Ovary (tissue), 7 donors: ENCODE measurements at regions not wholly inside any gene's neighbourhood (a gene's known extent, or its start where the extent isn't known, plus 50 kb on each side); places are given as distances from the start of the nearest gene placed in this dataset.

Experiments used
- DNase-seq, 5 donors: peaks; one replicate each; pipeline ENCODE4 v3.0.0-alpha.2; 2019 to 2020
- H3K27ac ChIP-seq, 2 donors: fragments of 200-600 bp; one replicate each; pipeline versions ENCODE4 v1.5.1 to v1.8.0; 2019 to 2022
- H3K27me3 ChIP-seq: fragments of 200-600 bp; one replicate; pipeline ENCODE4 v1.8.0; 2022
- H3K36me3 ChIP-seq: fragments of 200-600 bp; sonication (generic); one replicate; pipeline ENCODE4 v1.5.1; 2019
- H3K4me1 ChIP-seq: one replicate; pipeline ENCODE4 v1.8.1; 2013; ENCODE audit warnings: mild to moderate bottlenecking, moderate library complexity; ENCODE audit not compliant: insufficient read depth
- H3K4me3 ChIP-seq: fragments of 200-600 bp; sonication (generic); one replicate; pipeline ENCODE4 v1.5.1; 2017
- H3K9me3 ChIP-seq, 2 donors: fragments of 200-600 bp in 1 of 2; sonication (generic) in 1 of 2; one replicate each; pipeline versions ENCODE4 v1.5.1 to v1.8.1; 2013 to 2019; ENCODE audit warnings: mild to moderate bottlenecking in 1 of 2, moderate library complexity in 1 of 2
- EP300 ChIP-seq: sonication (generic); formaldehyde crosslinking; IDR thresholded peaks from one replicate; pipeline ENCODE4 v1.6.1; 2017; ENCODE audit warnings: antibody characterized with exemption
- POLR2A ChIP-seq: fragments of 450-650 bp; IDR thresholded peaks from one replicate; pipeline ENCODE4 v1.6.1; 2017; ENCODE audit warnings: antibody characterized with exemption, mild to moderate bottlenecking, moderate library complexity
- WGBS, 3 donors: extraction: QIAGEN DNeasy Blood & Tissue Kit in 1 of 3; methylation state at CpG; one replicate each; pipeline versions ENCODE4 v1.1.5 to v1.1.7; 2013 to 2017; 5-methylcytosine and 5-hydroxymethylcytosine counted together
- intact Hi-C, 4 donors: fragments of 100-400 bp; cut with DNase I; formaldehyde crosslinking; loops; one replicate each; pipeline versions ENCODE4 v1.11.0 to v1.15.1; 2022 to 2023
- TF ChIP-seq, protein P1 (sequence below), 3 donors: fragments of 450-650 bp in 2 of 3; fragments of 200-600 bp in 1 of 3; IDR thresholded peaks; one replicate each; pipeline versions ENCODE4 v1.5.1 to v1.8.0; 2016 to 2022; ENCODE audit warnings: antibody characterized with exemption in 3 of 3, mild to moderate bottlenecking in 1 of 3
- donor health status: DM: no; HTN: no; CAD: no; lungs with moderate emphysema.
- donor health status: DM: no; HTN: no; CAD: no.
- donor health status: Bipolar disorder and iron deficiency.
- donor health status: DM: no; HTN: no; CAD: no.
- donor health status: DM: yes; HTN: yes; CAD: no.

DNA sequence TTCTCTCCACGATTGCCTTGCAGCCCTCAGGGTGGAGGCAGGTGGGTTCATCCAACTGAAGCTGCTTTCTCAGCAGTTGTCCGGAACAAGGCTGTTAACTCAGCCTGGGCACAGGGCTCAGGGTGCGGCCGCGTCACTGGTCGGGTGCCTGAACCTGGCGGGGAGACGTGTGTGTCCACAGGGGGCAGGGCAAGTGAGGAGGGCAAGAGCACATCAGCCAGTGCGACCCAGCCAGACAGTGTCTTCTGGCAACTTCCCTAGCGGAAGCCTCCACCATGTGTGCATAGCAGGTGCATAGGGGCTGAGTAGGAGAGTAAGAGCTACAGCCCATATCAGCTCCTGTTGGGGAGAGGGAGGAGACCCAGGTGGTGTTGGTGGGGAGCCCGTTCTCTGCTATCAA is 150.4 kb upstream of the THRB start:
- Histone ChIP-seq H3K27me3 (no peaks in the 10 kb centered on the region), H3K36me3 (no peaks in the 10 kb centered on the region), H3K27ac (no peak overlapping the region), H3K4me3 (no peak overlapping the region), H3K4me1 (peaks cover 1% of the 10 kb centered on the region), H3K9me3 (no peaks in the 10 kb centered on the region)
- TF ChIP-seq POLR2A (no peak), EP300 (no peak)
- TF ChIP-seq, protein P1, sequence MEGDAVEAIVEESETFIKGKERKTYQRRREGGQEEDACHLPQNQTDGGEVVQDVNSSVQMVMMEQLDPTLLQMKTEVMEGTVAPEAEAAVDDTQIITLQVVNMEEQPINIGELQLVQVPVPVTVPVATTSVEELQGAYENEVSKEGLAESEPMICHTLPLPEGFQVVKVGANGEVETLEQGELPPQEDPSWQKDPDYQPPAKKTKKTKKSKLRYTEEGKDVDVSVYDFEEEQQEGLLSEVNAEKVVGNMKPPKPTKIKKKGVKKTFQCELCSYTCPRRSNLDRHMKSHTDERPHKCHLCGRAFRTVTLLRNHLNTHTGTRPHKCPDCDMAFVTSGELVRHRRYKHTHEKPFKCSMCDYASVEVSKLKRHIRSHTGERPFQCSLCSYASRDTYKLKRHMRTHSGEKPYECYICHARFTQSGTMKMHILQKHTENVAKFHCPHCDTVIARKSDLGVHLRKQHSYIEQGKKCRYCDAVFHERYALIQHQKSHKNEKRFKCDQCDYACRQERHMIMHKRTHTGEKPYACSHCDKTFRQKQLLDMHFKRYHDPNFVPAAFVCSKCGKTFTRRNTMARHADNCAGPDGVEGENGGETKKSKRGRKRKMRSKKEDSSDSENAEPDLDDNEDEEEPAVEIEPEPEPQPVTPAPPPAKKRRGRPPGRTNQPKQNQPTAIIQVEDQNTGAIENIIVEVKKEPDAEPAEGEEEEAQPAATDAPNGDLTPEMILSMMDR (IDR thresholded peaks at IDR 0.05), result no peak
- intact Hi-C loops, result no loop called here
- DNase-seq, result no peak
- 84 to 88% (median 85%) methylated on average over 11 of the region's 11 CpGs for WGBS, 3 donors

DNA sequence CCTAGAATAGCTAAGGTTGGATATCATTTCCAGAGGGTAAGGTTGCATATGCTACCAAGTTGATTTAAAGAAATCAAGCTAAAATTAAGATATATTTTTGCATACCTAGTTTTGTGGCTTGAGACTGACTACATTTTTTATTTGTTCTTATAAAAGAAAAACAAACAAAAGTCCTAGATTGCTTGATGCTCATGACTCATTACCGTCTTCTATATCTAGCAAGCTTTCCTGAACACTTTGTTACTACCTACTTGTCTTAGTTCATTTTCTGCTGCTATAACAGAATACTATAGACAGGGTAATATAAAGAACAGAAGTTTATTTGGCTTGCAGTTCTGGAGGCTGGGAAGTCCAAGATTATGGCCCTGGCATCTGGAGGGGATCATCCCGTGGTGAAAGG is 152.1 kb upstream of the THRB start:
- intact Hi-C loops, result no loop called here
- no peak overlapping the region for H3K27ac ChIP-seq
- no peak overlapping the region for H3K4me3 ChIP-seq
- H3K4me1 ChIP-seq, result no peaks in the 10 kb centered on the region
- DNase-seq, result no peak
- no peaks in the 10 kb centered on the region for H3K27me3 ChIP-seq
- no peak for TF ChIP-seq EP300
- TF ChIP-seq, protein P1 (IDR thresholded peaks at IDR 0.05), result no peak
- TF ChIP-seq POLR2A, result no peak
- H3K9me3 ChIP-seq, result no peaks in the 10 kb centered on the region
- H3K36me3 ChIP-seq, result no peaks in the 10 kb centered on the region
- 90 to 96% (median 93%) methylated on average over 2 of the region's 2 CpGs for WGBS, 3 donors

GRCh38 chr3:24648063-24648462 is 153.4 kb upstream of the THRB start:
- no peaks in the 10 kb centered on the region for H3K9me3 ChIP-seq
- no peaks in the 10 kb centered on the region for H3K4me1 ChIP-seq
- no peak for TF ChIP-seq EP300
- TF ChIP-seq, protein P1 (IDR thresholded peaks at IDR 0.05), result no peak
- TF ChIP-seq POLR2A, result no peak
- no peak for DNase-seq
- no peaks in the 10 kb centered on the region for H3K36me3 ChIP-seq
- 67 to 74% (median 72%) methylated on average over 2 of the region's 2 CpGs for WGBS, 3 donors
- intact Hi-C loops, result no loop called here
- no peak overlapping the region for H3K27ac ChIP-seq
- H3K27me3 ChIP-seq, result no peaks in the 10 kb centered on the region
- H3K4me3 ChIP-seq, result no peak overlapping the region

DNA sequence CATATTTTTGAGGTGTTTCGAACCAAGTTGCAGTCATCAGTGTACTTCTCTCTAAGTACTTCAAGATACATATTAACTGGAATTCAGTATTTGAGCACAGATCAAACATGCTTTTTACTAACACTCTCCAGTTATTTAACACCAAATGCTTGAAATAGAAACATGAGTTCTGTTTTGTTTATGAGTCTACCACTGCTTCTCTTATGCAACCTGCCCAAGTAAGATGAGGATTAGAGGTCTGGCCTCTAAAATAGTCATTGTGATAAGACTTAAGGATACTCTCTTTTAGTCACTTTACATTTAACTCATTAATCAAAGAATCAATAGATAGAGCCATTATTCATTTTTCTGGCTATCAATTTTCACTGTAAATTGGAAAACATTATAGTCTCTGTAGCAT is 156.2 kb upstream of the THRB start:
- Histone ChIP-seq H3K9me3 (no peaks in the 10 kb centered on the region), H3K4me1 (no peaks in the 10 kb centered on the region), H3K36me3 (no peaks in the 10 kb centered on the region), H3K4me3 (no peak overlapping the region), H3K27ac (no peak overlapping the region), H3K27me3 (no peaks in the 10 kb centered on the region)
- intact Hi-C loops, result no loop called here
- DNase-seq, result no peak
- no peak for TF ChIP-seq POLR2A
- TF ChIP-seq, protein P1 (IDR thresholded peaks at IDR 0.05), result no peak
- no peak for TF ChIP-seq EP300
- WGBS, 3 donors, result 90 to 98% (median 94%) methylated on average over 1 of the region's 1 CpG
